Astrocyte (in vitro differentiated cells and primary cell): ENCODE measurements at regions not wholly inside any gene's neighbourhood (a gene's known extent, or its start where the extent isn't known, plus 50 kb on each side); places are given as distances from the start of the nearest gene placed in this dataset.

Experiments used
- DNase-seq: peaks from one replicate; pipeline ENCODE4 v3.0.0-alpha.2; 2010; ENCODE audit warnings: low read depth
- FAIRE-seq: peaks from 2 replicates; lab custom pipeline; 2011; peaks lifted over from hg19 to GRCh38; lab: Jason Lieb, UNC
- H2AFZ ChIP-seq: 2 replicates; pipeline ENCODE4 v1.6.0; 2012; ENCODE audit warnings: low read depth, low read length, inconsistent platforms
- H3K27ac ChIP-seq: 2 replicates; pipeline ENCODE4 v1.5.1; 2011; ENCODE audit warnings: low read depth, low read length, inconsistent platforms
- H3K27me3 ChIP-seq: 2 replicates; pipeline ENCODE4 v1.6.0; 2011; ENCODE audit warnings: low read length, inconsistent platforms; ENCODE audit not compliant: insufficient read depth
- H3K36me3 ChIP-seq: 2 replicates; pipeline ENCODE4 v1.5.1; 2011; ENCODE audit warnings: low read length, inconsistent platforms; ENCODE audit not compliant: insufficient read depth
- H3K4me1 ChIP-seq: 2 replicates; pipeline ENCODE4 v1.5.1; 2011; ENCODE audit warnings: low read length, inconsistent platforms; ENCODE audit not compliant: insufficient read depth
- H3K4me2 ChIP-seq: 2 replicates; pipeline ENCODE4 v1.6.0; 2012; ENCODE audit warnings: low read length, inconsistent platforms
- H3K4me3 ChIP-seq: 2 replicates; pipeline ENCODE4 v1.5.1; 2011; ENCODE audit warnings: low read depth, mild to moderate bottlenecking, low read length, inconsistent platforms; ENCODE audit not compliant: insufficient read depth
- H3K79me2 ChIP-seq: 2 replicates; pipeline ENCODE4 v1.6.0; 2012; ENCODE audit warnings: mild to moderate bottlenecking, low read length, inconsistent platforms; ENCODE audit not compliant: insufficient read depth
- H3K9ac ChIP-seq: 2 replicates; pipeline ENCODE4 v1.6.0; 2012; ENCODE audit warnings: mild to moderate bottlenecking, low read length, inconsistent platforms
- H3K9me3 ChIP-seq: 2 replicates; pipeline ENCODE4 v1.5.1; 2012; ENCODE audit warnings: low read depth, mild to moderate bottlenecking, low read length, inconsistent platforms; ENCODE audit not compliant: insufficient read depth
- H4K20me1 ChIP-seq: 2 replicates; pipeline ENCODE4 v1.6.0; 2012; ENCODE audit warnings: low read length, inconsistent platforms; ENCODE audit not compliant: insufficient read depth
- H3K27ac Mint-ChIP-seq: one replicate; pipeline ENCODE4 v1.8.0; 2021; ENCODE audit warnings: mild to moderate bottlenecking, mixed read lengths; ENCODE audit not compliant: unreplicated experiment
- H3K27me3 Mint-ChIP-seq: one replicate; pipeline ENCODE4 v1.8.0; 2021; ENCODE audit warnings: low read depth, mixed read lengths; ENCODE audit not compliant: unreplicated experiment
- H3K36me3 Mint-ChIP-seq: one replicate; pipeline ENCODE4 v1.8.0; 2021; ENCODE audit warnings: low read depth, mixed read lengths; ENCODE audit not compliant: unreplicated experiment
- H3K4me1 Mint-ChIP-seq: one replicate; pipeline ENCODE4 v1.8.0; 2021; ENCODE audit warnings: low read depth, mixed read lengths; ENCODE audit not compliant: unreplicated experiment
- H3K4me3 Mint-ChIP-seq: one replicate; pipeline ENCODE4 v1.8.0; 2021; ENCODE audit warnings: mild to moderate bottlenecking, moderate library complexity, mixed read lengths; ENCODE audit not compliant: unreplicated experiment
- H3K9me3 Mint-ChIP-seq: one replicate; pipeline ENCODE4 v1.8.0; 2021; ENCODE audit warnings: mild to moderate bottlenecking, mixed read lengths; ENCODE audit not compliant: unreplicated experiment
- EZH2 ChIP-seq: IDR thresholded peaks from 2 replicates; pipeline ENCODE4 v1.6.1; 2012; ENCODE audit warnings: mild to moderate bottlenecking, low read length, inconsistent platforms; ENCODE audit not compliant: insufficient read depth
- TF ChIP-seq, protein P1 (sequence below): IDR thresholded peaks from 2 replicates; pipeline ENCODE4 v1.5.1; 2011; ENCODE audit warnings: low read depth, mild to moderate bottlenecking, inconsistent platforms, low read length, moderate library complexity; ENCODE audit not compliant: insufficient read depth

DNA sequence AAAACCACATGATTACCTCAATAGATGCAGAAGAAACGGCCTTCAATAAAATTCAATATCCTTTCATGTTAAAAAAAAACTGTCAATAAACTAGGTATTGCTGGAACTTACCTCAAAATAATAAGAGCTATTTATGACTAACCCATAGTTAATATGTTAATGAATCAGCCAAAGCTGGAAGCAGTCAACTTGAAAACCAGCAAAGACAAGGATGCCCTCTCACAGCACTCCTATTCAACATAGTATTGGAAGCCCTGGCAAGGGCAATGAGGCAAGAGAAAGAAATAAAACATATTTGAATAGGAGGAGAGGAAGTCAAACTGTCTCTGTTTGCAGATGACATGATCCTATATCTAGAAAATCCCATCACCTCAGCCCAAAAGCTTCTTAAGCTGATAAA lies 456.1 kb downstream of the OCA2 start:
- Mint-ChIP-seq H3K4me3 (no peak overlapping the region), H3K9me3 (peaks cover 31% of the 10 kb centered on the region), H3K27me3 (peaks cover 2% of the 10 kb centered on the region), H3K4me1 (no peaks in the 10 kb centered on the region), H3K36me3 (peaks cover 4% of the 10 kb centered on the region), H3K27ac (no peak overlapping the region)
- Histone ChIP-seq H2AFZ (no peak overlapping the region), H3K4me2 (no peak overlapping the region), H3K9ac (no peak overlapping the region), H3K27ac (no peak overlapping the region), H3K9me3 (no peaks in the 10 kb centered on the region), H3K4me3 (no peak overlapping the region), H4K20me1 (no peaks in the 10 kb centered on the region), H3K27me3 (no peaks in the 10 kb centered on the region), H3K4me1 (no peaks in the 10 kb centered on the region), H3K36me3 (no peaks in the 10 kb centered on the region), H3K79me2 (no peaks in the 10 kb centered on the region)
- DNase-seq (no peak), FAIRE-seq (no peak)
- TF ChIP-seq EZH2: no peak
- TF ChIP-seq, protein P1, sequence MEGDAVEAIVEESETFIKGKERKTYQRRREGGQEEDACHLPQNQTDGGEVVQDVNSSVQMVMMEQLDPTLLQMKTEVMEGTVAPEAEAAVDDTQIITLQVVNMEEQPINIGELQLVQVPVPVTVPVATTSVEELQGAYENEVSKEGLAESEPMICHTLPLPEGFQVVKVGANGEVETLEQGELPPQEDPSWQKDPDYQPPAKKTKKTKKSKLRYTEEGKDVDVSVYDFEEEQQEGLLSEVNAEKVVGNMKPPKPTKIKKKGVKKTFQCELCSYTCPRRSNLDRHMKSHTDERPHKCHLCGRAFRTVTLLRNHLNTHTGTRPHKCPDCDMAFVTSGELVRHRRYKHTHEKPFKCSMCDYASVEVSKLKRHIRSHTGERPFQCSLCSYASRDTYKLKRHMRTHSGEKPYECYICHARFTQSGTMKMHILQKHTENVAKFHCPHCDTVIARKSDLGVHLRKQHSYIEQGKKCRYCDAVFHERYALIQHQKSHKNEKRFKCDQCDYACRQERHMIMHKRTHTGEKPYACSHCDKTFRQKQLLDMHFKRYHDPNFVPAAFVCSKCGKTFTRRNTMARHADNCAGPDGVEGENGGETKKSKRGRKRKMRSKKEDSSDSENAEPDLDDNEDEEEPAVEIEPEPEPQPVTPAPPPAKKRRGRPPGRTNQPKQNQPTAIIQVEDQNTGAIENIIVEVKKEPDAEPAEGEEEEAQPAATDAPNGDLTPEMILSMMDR: no peak

DNA sequence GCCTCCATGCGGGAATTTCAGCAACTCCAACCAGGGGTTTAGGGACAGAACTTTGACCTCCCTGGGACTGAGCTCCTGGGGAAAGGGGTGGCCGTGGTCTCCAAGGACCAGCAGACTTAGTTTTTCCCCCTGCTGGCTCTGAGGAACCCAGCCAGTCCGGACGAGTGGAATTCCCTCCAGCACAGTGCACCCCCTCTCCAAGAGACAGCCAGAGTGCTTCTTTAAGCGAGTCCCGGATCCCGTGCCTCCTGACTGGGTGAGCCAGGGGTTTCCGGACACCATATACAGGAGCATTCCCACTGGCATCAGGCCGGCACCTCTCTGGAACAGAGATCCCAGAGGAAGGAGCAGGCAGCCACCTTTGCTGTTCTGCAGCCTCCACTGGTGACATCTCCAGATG lies 459.5 kb downstream of the OCA2 start:
- H3K4me1 Mint-ChIP-seq: no peaks in the 10 kb centered on the region
- peaks cover 4% of the 10 kb centered on the region for H3K36me3 Mint-ChIP-seq
- no peak for DNase-seq

DNA sequence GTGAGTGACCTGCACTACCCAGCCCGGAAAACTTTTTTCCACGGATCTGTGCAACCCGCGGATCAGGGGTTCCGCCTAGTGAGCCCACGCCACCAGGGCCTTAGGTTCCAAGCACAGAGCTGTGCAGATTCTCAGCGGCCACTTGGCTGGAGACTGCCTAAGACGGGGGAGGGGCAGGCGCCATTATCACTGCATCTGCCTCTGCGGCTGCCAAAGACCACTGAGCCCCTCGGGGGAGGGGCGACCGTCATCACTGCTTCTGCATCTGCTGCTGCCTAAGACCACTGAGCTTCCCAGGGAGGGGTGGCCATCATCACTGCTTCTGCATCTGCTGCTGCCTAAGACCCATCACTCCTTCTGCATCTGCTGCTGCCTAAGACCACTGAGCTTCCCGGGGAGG lies 460.2 kb downstream of the OCA2 start:
- no peak for FAIRE-seq
- no peaks in the 10 kb centered on the region for H3K79me2 ChIP-seq
- peaks cover 2% of the 10 kb centered on the region for H3K27me3 Mint-ChIP-seq
- no peak overlapping the region for H3K27ac Mint-ChIP-seq
- H3K36me3 Mint-ChIP-seq: peaks cover 2% of the 10 kb centered on the region
- H3K9me3 ChIP-seq: no peaks in the 10 kb centered on the region
- no peak overlapping the region for H3K4me3 Mint-ChIP-seq
- H3K9ac ChIP-seq: no peak overlapping the region
- H3K27ac ChIP-seq: no peak overlapping the region
- no peak overlapping the region for H2AFZ ChIP-seq
- peaks cover 22% of the 10 kb centered on the region for H3K9me3 Mint-ChIP-seq
- no peak overlapping the region for H3K4me2 ChIP-seq
- H3K36me3 ChIP-seq: no peaks in the 10 kb centered on the region
- no peak for TF ChIP-seq EZH2
- TF ChIP-seq, protein P1: no peak
- H3K4me3 ChIP-seq: no peak overlapping the region
- H3K27me3 ChIP-seq: no peaks in the 10 kb centered on the region
- H3K4me1 Mint-ChIP-seq: no peaks in the 10 kb centered on the region
- H3K4me1 ChIP-seq: no peaks in the 10 kb centered on the region
- no peak for DNase-seq
- no peaks in the 10 kb centered on the region for H4K20me1 ChIP-seq

More for the DNA sequence above, 459.5 kb downstream of the OCA2 start:
- Mint-ChIP-seq H3K27ac (no peak overlapping the region), H3K27me3 (peaks cover 2% of the 10 kb centered on the region), H3K9me3 (peaks cover 27% of the 10 kb centered on the region), H3K4me3 (no peak overlapping the region)
- Histone ChIP-seq H3K36me3 (no peaks in the 10 kb centered on the region), H3K27ac (no peak overlapping the region), H3K79me2 (no peaks in the 10 kb centered on the region), H3K4me2 (no peak overlapping the region), H2AFZ (no peak overlapping the region), H3K9ac (no peak overlapping the region), H3K4me3 (no peak overlapping the region), H3K9me3 (no peaks in the 10 kb centered on the region), H3K27me3 (no peaks in the 10 kb centered on the region), H3K4me1 (no peaks in the 10 kb centered on the region), H4K20me1 (no peaks in the 10 kb centered on the region)
- FAIRE-seq: no peak
- no peak for TF ChIP-seq EZH2
- TF ChIP-seq, protein P1: no peak
